ENCODE measurements at regions not wholly inside any gene's neighbourhood (a gene's known extent, or its start where the extent isn't known, plus 50 kb on each side); places are given as distances from the start of the nearest gene placed in this dataset.

- DNase-seq (ENCODE audit: low spot score in 2 of 2) = no peak
- Histone ChIP-seq H3K36me3 (no peaks in the 10 kb centered on the region), H3K9me3 (no peaks in the 10 kb centered on the region), H3K27me3 (no peaks in the 10 kb centered on the region), H3K4me1 (no peaks in the 10 kb centered on the region), H3K27ac (no peak overlapping the region), H3K4me3 (no peak overlapping the region)
- TF ChIP-seq CTCF (IDR thresholded peaks at IDR 0.05) = no peak
- intact Hi-C loops (cut with DNase I) = no loop called here
Observed at GRCh38 chr18:8951491-8951890, 151.0 kb upstream of the NDUFV2 start.

- no peak overlapping the region for H3K4me3 ChIP-seq
- DNase-seq (ENCODE audit: low spot score in 2 of 2) = no peak
- H3K36me3 ChIP-seq = no peaks in the 10 kb centered on the region
- H3K27me3 ChIP-seq = no peaks in the 10 kb centered on the region
- no peak for TF ChIP-seq CTCF (IDR thresholded peaks at IDR 0.05)
- no peaks in the 10 kb centered on the region for H3K9me3 ChIP-seq
- no peak overlapping the region for H3K27ac ChIP-seq
- intact Hi-C loops (cut with DNase I) = no loop called here
- no peaks in the 10 kb centered on the region for H3K4me1 ChIP-seq
Observed at GRCh38 chr18:8952174-8952573, 150.3 kb upstream of the NDUFV2 start.

- no peak overlapping the region for H3K27ac ChIP-seq
- TF ChIP-seq CTCF (IDR thresholded peaks at IDR 0.05) = no peak
Observed at GRCh38 chr18:8952769-8953760, 149.4 kb upstream of the NDUFV2 start.

GRCh38 chr18:8957731-8958130 is 144.8 kb upstream of the NDUFV2 start:
- intact Hi-C loops (cut with DNase I) = no loop called here
- Histone ChIP-seq H3K27me3 (no peaks in the 10 kb centered on the region), H3K4me1 (no peaks in the 10 kb centered on the region), H3K9me3 (no peaks in the 10 kb centered on the region), H3K4me3 (no peak overlapping the region), H3K27ac (no peak overlapping the region), H3K36me3 (no peaks in the 10 kb centered on the region)
- no peak for DNase-seq (ENCODE audit: low spot score in 2 of 2)
- no peak for TF ChIP-seq CTCF (IDR thresholded peaks at IDR 0.05)

More at GRCh38 chr18:8952769-8953760, 149.4 kb upstream of the NDUFV2 start:
- no peaks in the 10 kb centered on the region for H3K27me3 ChIP-seq
- H3K9me3 ChIP-seq = no peaks in the 10 kb centered on the region
- H3K36me3 ChIP-seq = no peaks in the 10 kb centered on the region
- no peak for DNase-seq (ENCODE audit: low spot score in 2 of 2)
- H3K4me1 ChIP-seq = no peaks in the 10 kb centered on the region
- no peak overlapping the region for H3K4me3 ChIP-seq
- intact Hi-C loops (cut with DNase I) = no loop called here

GRCh38 chr18:8958660-8959059 is 143.8 kb upstream of the NDUFV2 start:
- no peak for DNase-seq (ENCODE audit: low spot score in 2 of 2)
- no peaks in the 10 kb centered on the region for H3K4me1 ChIP-seq
- H3K27ac ChIP-seq = no peak overlapping the region
- no peaks in the 10 kb centered on the region for H3K9me3 ChIP-seq
- no peak overlapping the region for H3K4me3 ChIP-seq
- intact Hi-C loops (cut with DNase I) = no loop called here
- no peak for TF ChIP-seq CTCF (IDR thresholded peaks at IDR 0.05)
- no peaks in the 10 kb centered on the region for H3K36me3 ChIP-seq
- H3K27me3 ChIP-seq = no peaks in the 10 kb centered on the region

Data from ascending aorta (tissue), 2 donors.